Left cardiac atrium (tissue), 4 donors: ENCODE measurements at regions not wholly inside any gene's neighbourhood (a gene's known extent, or its start where the extent isn't known, plus 50 kb on each side); places are given as distances from the start of the nearest gene placed in this dataset.
"Not testable (repeated sequence)": the region's sequence is repeated elsewhere in the genome, so short reads cannot be mapped to it uniquely, and the experiment has no call there.

Source experiments
- ATAC-seq, 2 donors: fragments of 200-7000 bp; cut with Tn5 transposase; one replicate each; pipeline ENCODE4 v1.9.1; 2020; ENCODE audit warnings: mild to moderate bottlenecking in 2 of 2, moderate library complexity in 2 of 2
- DNase-seq: peaks from one replicate; pipeline ENCODE4 v3.0.0-alpha.2; 2020
- intact Hi-C, 2 donors: fragments of 100-400 bp; cut with DNase I; formaldehyde crosslinking; loops; one replicate each; pipeline versions ENCODE4 v1.14.1 to v1.15.1; 2022 to 2023
- donor health status: DM: no; HTN: yes; CAD: no.
- donor health status: DM: no; HTN: yes; CAD: no; lungs with severe emphysema.
- donor health status: DM: yes; HTN: yes; CAD: no.
- donor health status: Dilated cardiomyopathy.

GRCh38 chr10:18735711-18736110 lies 76.5 kb downstream of the ARL5B start:
- DNase-seq (no peak), ATAC-seq (no peak)
- intact Hi-C loops, result no loop called here

GRCh38 chr10:18737236-18737635 lies 78.0 kb downstream of the ARL5B start:
- DNase-seq, result no peak
- intact Hi-C loops, result no loop called here
- ATAC-seq, result no peak

GRCh38 chr10:18737841-18738240 lies 78.6 kb downstream of the ARL5B start:
- no peak for ATAC-seq
- intact Hi-C loops, result no loop called here
- no peak for DNase-seq

GRCh38 chr10:18738835-18739234 lies 79.6 kb downstream of the ARL5B start:
- no peak for DNase-seq
- ATAC-seq, result no peak
- intact Hi-C loops, result no loop called here

- no peak for DNase-seq
- no peak for ATAC-seq
- intact Hi-C loops, result no loop called here
Measured at GRCh38 chr10:18743926-18744325, 84.7 kb downstream of the ARL5B start.

- intact Hi-C loops, result no loop called here
- no peak for ATAC-seq
Measured at GRCh38 chr10:18753312-18753895, 94.2 kb downstream of the ARL5B start.

GRCh38 chr10:18759575-18759974 lies 100.3 kb downstream of the ARL5B start:
- ATAC-seq (no peak), DNase-seq (no peak)
- intact Hi-C loops, result no loop called here

More at GRCh38 chr10:18753312-18753895, 94.2 kb downstream of the ARL5B start:
- no peak for DNase-seq

- intact Hi-C loops, result no loop called here
- no peak for DNase-seq
- no peak for ATAC-seq
Measured at GRCh38 chr10:18760836-18761235, 101.6 kb downstream of the ARL5B start.

GRCh38 chr10:18767981-18768380 lies 108.8 kb downstream of the ARL5B start:
- intact Hi-C loops, result no loop called here
- no peak for ATAC-seq
- no peak for DNase-seq

GRCh38 chr10:18773180-18773579 lies 113.9 kb downstream of the ARL5B start:
- intact Hi-C loops, result no loop called here
- DNase-seq, result no peak
- ATAC-seq, result no peak

GRCh38 chr10:18777258-18777657 lies 118.0 kb downstream of the ARL5B start:
- intact Hi-C loops, result no loop called here
- ATAC-seq, result no peak
- no peak for DNase-seq

- DNase-seq, result no peak
- ATAC-seq, result no peak
- intact Hi-C loops, result no loop called here
Measured at GRCh38 chr10:18786478-18786877, 127.2 kb downstream of the ARL5B start.

GRCh38 chr10:18793951-18794350 lies 134.7 kb downstream of the ARL5B start:
- DNase-seq, result no peak
- intact Hi-C loops, result no loop called here
- ATAC-seq, result peak in 1 of 2 donors; percentile 29

- intact Hi-C loops, result no loop called here
- ATAC-seq, result no peak
- DNase-seq, result no peak
Measured at GRCh38 chr10:18795549-18795948, 136.3 kb downstream of the ARL5B start.

GRCh38 chr10:18797286-18797685 lies 138.1 kb downstream of the ARL5B start:
- DNase-seq (no peak), ATAC-seq (no peak)
- intact Hi-C loops, result no loop called here

GRCh38 chr10:18822156-18822555 lies 162.9 kb downstream of the ARL5B start:
- DNase-seq (no peak), ATAC-seq (no peak)
- intact Hi-C loops, result no loop called here

- ATAC-seq (no peak), DNase-seq (no peak)
Measured at GRCh38 chr10:18829259-18829658, 170.0 kb downstream of the ARL5B start.

GRCh38 chr10:18830277-18830676 lies 171.0 kb downstream of the ARL5B start:
- no peak for DNase-seq
- ATAC-seq, result no peak
- intact Hi-C loops, result no loop called here

More at GRCh38 chr10:18829259-18829658, 170.0 kb downstream of the ARL5B start:
- intact Hi-C loops, result no loop called here

GRCh38 chr10:18856623-18857022 lies 192.0 kb upstream of the MALRD1 start:
- DNase-seq, intact Hi-C loops, ATAC-seq: not testable (repeated sequence)

GRCh38 chr10:18859659-18860058 lies 188.9 kb upstream of the MALRD1 start:
- intact Hi-C loops, result no loop called here

GRCh38 chr10:18860186-18860585 lies 188.4 kb upstream of the MALRD1 start:
- no peak for DNase-seq
- intact Hi-C loops, result no loop called here
- ATAC-seq, result no peak

More at GRCh38 chr10:18859659-18860058, 188.9 kb upstream of the MALRD1 start:
- DNase-seq, result no peak
- ATAC-seq, result no peak
